Effector memory CD4-positive, alpha-beta T cell (primary cell): ENCODE measurements at regions not wholly inside any gene's neighbourhood (a gene's known extent, or its start where the extent isn't known, plus 50 kb on each side); places are given as distances from the start of the nearest gene placed in this dataset.

Experiments
- DNase-seq, 3 donors: peaks; one replicate each; pipeline ENCODE4 v3.0.0-alpha.2; 2020
- H3K27ac ChIP-seq: 2 replicates; pipeline ENCODE4 v1.7.0; 2013; ENCODE audit warnings: mild to moderate bottlenecking, low read length, moderate library complexity; ENCODE audit not compliant: insufficient read depth, poor library complexity, severe bottlenecking
- H3K27me3 ChIP-seq: replicated peaks from 2 replicates; pipeline ENCODE4 v1.7.0; 2013; ENCODE audit warnings: mild to moderate bottlenecking, low read length; ENCODE audit not compliant: insufficient read depth, control insufficient read depth, poor library complexity, severe bottlenecking
- H3K36me3 ChIP-seq: 2 replicates; pipeline ENCODE4 v1.7.0; 2013; ENCODE audit warnings: mild to moderate bottlenecking, low read length, moderate library complexity; ENCODE audit not compliant: control insufficient read depth, insufficient read depth
- H3K4me1 ChIP-seq: 2 replicates; pipeline ENCODE4 v1.7.0; 2013; ENCODE audit warnings: low read length, mild to moderate bottlenecking; ENCODE audit not compliant: control insufficient read depth, insufficient read depth, poor library complexity, severe bottlenecking
- H3K4me3 ChIP-seq: 2 replicates; pipeline ENCODE4 v1.7.0; 2013; ENCODE audit warnings: low read length, low read depth, mild to moderate bottlenecking; ENCODE audit not compliant: insufficient read depth, poor library complexity, severe bottlenecking
- H3K9me3 ChIP-seq: 2 replicates; pipeline ENCODE4 v1.7.0; 2013; ENCODE audit warnings: mild to moderate bottlenecking, low read length, moderate library complexity; ENCODE audit not compliant: control insufficient read depth

GRCh38 chr5:126098330-126099017 is 324.7 kb upstream of the GRAMD2B start:
- Histone ChIP-seq H3K4me3 (no peak overlapping the region), H3K4me1 (no peaks in the 10 kb centered on the region), H3K27ac (no peak overlapping the region), H3K27me3 (no peaks in the 10 kb centered on the region), H3K36me3 (no peaks in the 10 kb centered on the region), H3K9me3 (no peaks in the 10 kb centered on the region)
- DNase-seq, result no peak

GRCh38 chr5:126099077-126099476 is 324.1 kb upstream of the GRAMD2B start:
- H3K4me1 ChIP-seq, result no peaks in the 10 kb centered on the region
- no peak for DNase-seq
- no peaks in the 10 kb centered on the region for H3K27me3 ChIP-seq
- no peak overlapping the region for H3K4me3 ChIP-seq
- no peak overlapping the region for H3K27ac ChIP-seq
- H3K9me3 ChIP-seq, result no peaks in the 10 kb centered on the region
- no peaks in the 10 kb centered on the region for H3K36me3 ChIP-seq

GRCh38 chr5:126100767-126101166 is 322.4 kb upstream of the GRAMD2B start:
- Histone ChIP-seq H3K27ac (no peak overlapping the region), H3K9me3 (no peaks in the 10 kb centered on the region), H3K4me1 (no peaks in the 10 kb centered on the region), H3K4me3 (no peak overlapping the region), H3K27me3 (no peaks in the 10 kb centered on the region), H3K36me3 (no peaks in the 10 kb centered on the region)
- no peak for DNase-seq

- H3K27me3 ChIP-seq, result no peaks in the 10 kb centered on the region
- DNase-seq, result no peak
- H3K9me3 ChIP-seq, result no peaks in the 10 kb centered on the region
- no peaks in the 10 kb centered on the region for H3K4me1 ChIP-seq
- no peaks in the 10 kb centered on the region for H3K36me3 ChIP-seq
- H3K4me3 ChIP-seq, result no peak overlapping the region
- H3K27ac ChIP-seq, result no peak overlapping the region
Observed at GRCh38 chr5:126101901-126102300, 321.3 kb upstream of the GRAMD2B start.

GRCh38 chr5:126103050-126103449 is 320.2 kb upstream of the GRAMD2B start:
- Histone ChIP-seq H3K27me3 (no peaks in the 10 kb centered on the region), H3K4me1 (no peaks in the 10 kb centered on the region), H3K27ac (no peak overlapping the region), H3K4me3 (no peak overlapping the region), H3K36me3 (no peaks in the 10 kb centered on the region), H3K9me3 (no peaks in the 10 kb centered on the region)
- no peak for DNase-seq

GRCh38 chr5:126103868-126104267 is 319.3 kb upstream of the GRAMD2B start:
- Histone ChIP-seq H3K27me3 (no peaks in the 10 kb centered on the region), H3K27ac (no peak overlapping the region), H3K9me3 (no peaks in the 10 kb centered on the region), H3K4me3 (no peak overlapping the region), H3K4me1 (no peaks in the 10 kb centered on the region), H3K36me3 (no peaks in the 10 kb centered on the region)
- DNase-seq, result no peak

- DNase-seq, result no peak
- no peaks in the 10 kb centered on the region for H3K4me1 ChIP-seq
- H3K4me3 ChIP-seq, result no peak overlapping the region
- no peaks in the 10 kb centered on the region for H3K27me3 ChIP-seq
- no peaks in the 10 kb centered on the region for H3K36me3 ChIP-seq
- no peaks in the 10 kb centered on the region for H3K9me3 ChIP-seq
- no peak overlapping the region for H3K27ac ChIP-seq
Observed at GRCh38 chr5:126104341-126104740, 318.9 kb upstream of the GRAMD2B start.

- Histone ChIP-seq H3K9me3 (no peaks in the 10 kb centered on the region), H3K27ac (no peak overlapping the region), H3K4me3 (no peak overlapping the region), H3K36me3 (no peaks in the 10 kb centered on the region), H3K27me3 (no peaks in the 10 kb centered on the region), H3K4me1 (no peaks in the 10 kb centered on the region)
- no peak for DNase-seq
Observed at GRCh38 chr5:126104951-126105350, 318.3 kb upstream of the GRAMD2B start.

- DNase-seq, result no peak
- Histone ChIP-seq H3K36me3 (no peaks in the 10 kb centered on the region), H3K27ac (no peak overlapping the region), H3K27me3 (no peaks in the 10 kb centered on the region), H3K4me3 (no peak overlapping the region), H3K4me1 (no peaks in the 10 kb centered on the region), H3K9me3 (no peaks in the 10 kb centered on the region)
Observed at GRCh38 chr5:126106029-126106428, 317.2 kb upstream of the GRAMD2B start.

- Histone ChIP-seq H3K4me1 (no peaks in the 10 kb centered on the region), H3K36me3 (no peaks in the 10 kb centered on the region), H3K27ac (no peak overlapping the region), H3K27me3 (no peaks in the 10 kb centered on the region), H3K9me3 (no peaks in the 10 kb centered on the region), H3K4me3 (no peak overlapping the region)
- no peak for DNase-seq
Observed at GRCh38 chr5:126107381-126107780, 315.8 kb upstream of the GRAMD2B start.
